ENCODE measurements at regions not wholly inside any gene's neighbourhood (a gene's known extent, or its start where the extent isn't known, plus 50 kb on each side); places are given as distances from the start of the nearest gene placed in this dataset.

DNA sequence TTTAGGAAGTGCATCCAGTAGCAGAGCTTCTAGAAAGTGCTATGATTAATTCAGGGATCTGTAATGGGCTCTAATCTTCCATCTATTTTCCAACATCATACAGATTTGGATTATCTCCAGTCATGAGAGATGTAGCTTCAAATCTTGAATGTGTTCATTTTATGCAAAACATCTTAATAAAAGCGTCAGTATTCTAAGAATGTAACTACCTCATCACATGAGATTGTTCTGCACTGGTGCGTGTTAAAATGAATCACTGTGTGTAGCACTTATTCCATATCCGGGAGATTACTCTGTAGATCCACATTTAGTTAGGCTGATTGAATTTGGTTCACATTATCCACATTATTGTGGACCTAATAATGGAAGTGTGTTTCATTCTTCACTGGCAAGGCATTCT is 344.9 kb upstream of the CHRM2 start:
- no TSS peak for BruUV-seq (replicated peaks)
- intact Hi-C loops (cut with micrococcal nuclease), result no loop called here
- Histone ChIP-seq H3K4me2 (ENCODE audit: low read length) (no peak overlapping the region), H3K4me3 (ENCODE audit: low read length) (no peak overlapping the region), H3K27ac (ENCODE audit: low read length) (no peak overlapping the region), H3K36me3 (ENCODE audit: low read depth, low read length) (no peaks in the 10 kb centered on the region), H3K9ac (ENCODE audit: low read length) (no peak overlapping the region), H2AFZ (ENCODE audit: low read length) (no peak overlapping the region), H3K9me3 (ENCODE audit: low read length) (no peaks in the 10 kb centered on the region), H3K27me3 (ENCODE audit: low read length) (no peaks in the 10 kb centered on the region), H3K4me1 (ENCODE audit: insufficient read depth, low read length) (no peaks in the 10 kb centered on the region), H4K20me1 (ENCODE audit: low read length) (no peaks in the 10 kb centered on the region), H3F3A (ENCODE audit: low read length, unreplicated experiment) (no peaks in the 10 kb centered on the region), H3K79me2 (ENCODE audit: low read length) (no peaks in the 10 kb centered on the region), H3K9me2 (replicated peaks; ENCODE audit: low read length) (no peaks in the 10 kb centered on the region)
- ChIA-PET CTCF (no interaction called here), POLR2A (ENCODE audit: unreplicated experiment) (no interaction called here)
- no peak for TF ChIP-seq EZH2 (IDR thresholded peaks at IDR 0.05; ENCODE audit: low read length, unreplicated experiment)
- TF ChIP-seq, protein P1, sequence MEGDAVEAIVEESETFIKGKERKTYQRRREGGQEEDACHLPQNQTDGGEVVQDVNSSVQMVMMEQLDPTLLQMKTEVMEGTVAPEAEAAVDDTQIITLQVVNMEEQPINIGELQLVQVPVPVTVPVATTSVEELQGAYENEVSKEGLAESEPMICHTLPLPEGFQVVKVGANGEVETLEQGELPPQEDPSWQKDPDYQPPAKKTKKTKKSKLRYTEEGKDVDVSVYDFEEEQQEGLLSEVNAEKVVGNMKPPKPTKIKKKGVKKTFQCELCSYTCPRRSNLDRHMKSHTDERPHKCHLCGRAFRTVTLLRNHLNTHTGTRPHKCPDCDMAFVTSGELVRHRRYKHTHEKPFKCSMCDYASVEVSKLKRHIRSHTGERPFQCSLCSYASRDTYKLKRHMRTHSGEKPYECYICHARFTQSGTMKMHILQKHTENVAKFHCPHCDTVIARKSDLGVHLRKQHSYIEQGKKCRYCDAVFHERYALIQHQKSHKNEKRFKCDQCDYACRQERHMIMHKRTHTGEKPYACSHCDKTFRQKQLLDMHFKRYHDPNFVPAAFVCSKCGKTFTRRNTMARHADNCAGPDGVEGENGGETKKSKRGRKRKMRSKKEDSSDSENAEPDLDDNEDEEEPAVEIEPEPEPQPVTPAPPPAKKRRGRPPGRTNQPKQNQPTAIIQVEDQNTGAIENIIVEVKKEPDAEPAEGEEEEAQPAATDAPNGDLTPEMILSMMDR (conservative IDR thresholded peaks at IDR 0.05; ENCODE audit: low read depth, low read length), result no peak
- no peak for TF ChIP-seq EZH2phosphoT487 (IDR thresholded peaks at IDR 0.05; ENCODE audit: borderline replicate concordance, low read length)
- DNase-seq (no peak), ATAC-seq (no peak)

DNA sequence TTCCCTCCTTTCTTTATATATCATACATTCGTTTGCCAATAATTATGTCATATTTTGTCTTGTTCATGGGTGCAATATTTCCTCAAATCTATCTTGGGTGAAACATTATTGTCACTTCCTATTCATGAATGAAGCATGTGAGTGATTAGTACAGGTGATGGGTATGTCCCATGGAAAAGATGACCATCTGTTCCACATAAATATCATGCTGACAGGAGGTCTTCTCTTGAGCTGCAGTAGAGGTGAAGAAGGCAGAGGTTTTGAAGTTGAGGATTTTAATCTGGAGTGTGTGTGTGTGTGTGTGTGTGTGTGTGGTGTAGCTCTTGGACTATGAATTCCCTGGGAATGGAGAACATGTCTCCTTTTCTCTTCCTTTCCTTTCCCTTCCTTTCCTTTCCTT is 350.5 kb upstream of the CHRM2 start:
- no peak overlapping the region for H3K4me2 ChIP-seq (ENCODE audit: low read length)

DNA sequence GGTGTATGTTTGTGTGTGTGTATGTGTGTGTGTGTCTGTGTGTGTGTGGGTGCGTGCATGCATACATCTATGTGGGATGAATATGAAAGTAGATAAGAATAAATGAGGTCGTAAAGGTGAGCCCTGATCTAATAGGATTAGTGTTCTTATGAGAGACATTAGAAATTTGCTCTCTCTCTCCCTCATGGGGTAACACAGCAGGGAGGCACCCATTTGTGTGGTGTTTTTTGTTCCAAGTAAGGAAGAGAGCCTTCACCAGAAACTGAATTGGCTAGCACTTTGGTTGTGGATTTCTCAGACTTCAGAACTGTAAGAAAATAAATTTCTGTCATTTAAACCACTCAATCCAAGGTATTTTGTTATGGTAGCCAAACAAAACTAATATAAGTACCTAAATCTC is 353.7 kb upstream of the CHRM2 start:
- no TSS peak for BruUV-seq (replicated peaks)
- no peak for TF ChIP-seq EZH2phosphoT487 (IDR thresholded peaks at IDR 0.05; ENCODE audit: borderline replicate concordance, low read length)
- TF ChIP-seq, protein P1 (conservative IDR thresholded peaks at IDR 0.05; ENCODE audit: low read depth, low read length), result no peak
- no peak for TF ChIP-seq EZH2 (IDR thresholded peaks at IDR 0.05; ENCODE audit: low read length, unreplicated experiment)
- no peak overlapping the region for H2AFZ ChIP-seq (ENCODE audit: low read length)
- H3K9me2 ChIP-seq (replicated peaks; ENCODE audit: low read length), result no peaks in the 10 kb centered on the region
- no peak overlapping the region for H3K27ac ChIP-seq (ENCODE audit: low read length)
- no peaks in the 10 kb centered on the region for H3K79me2 ChIP-seq (ENCODE audit: low read length)
- H3F3A ChIP-seq (ENCODE audit: low read length, unreplicated experiment), result no peaks in the 10 kb centered on the region
- H3K4me2 ChIP-seq (ENCODE audit: low read length), result no peak overlapping the region
- no peaks in the 10 kb centered on the region for H4K20me1 ChIP-seq (ENCODE audit: low read length)
- H3K27me3 ChIP-seq (ENCODE audit: low read length), result no peaks in the 10 kb centered on the region
- intact Hi-C loops (cut with micrococcal nuclease), result no loop called here
- no peak overlapping the region for H3K9ac ChIP-seq (ENCODE audit: low read length)
- H3K4me3 ChIP-seq (ENCODE audit: low read length), result no peak overlapping the region
- ChIA-PET POLR2A (ENCODE audit: unreplicated experiment) (no interaction called here), CTCF (no interaction called here)
- DNase-seq (no peak), ATAC-seq (no peak)
- H3K36me3 ChIP-seq (ENCODE audit: low read depth, low read length), result no peaks in the 10 kb centered on the region
- H3K9me3 ChIP-seq (ENCODE audit: low read length), result no peaks in the 10 kb centered on the region
- H3K4me1 ChIP-seq (ENCODE audit: insufficient read depth, low read length), result no peaks in the 10 kb centered on the region

More for the DNA sequence above, 350.5 kb upstream of the CHRM2 start:
- H3K27ac ChIP-seq (ENCODE audit: low read length), result no peak overlapping the region
- ChIA-PET POLR2A (ENCODE audit: unreplicated experiment) (no interaction called here), CTCF (no interaction called here)
- no peaks in the 10 kb centered on the region for H3K4me1 ChIP-seq (ENCODE audit: insufficient read depth, low read length)
- no peaks in the 10 kb centered on the region for H3K79me2 ChIP-seq (ENCODE audit: low read length)
- H2AFZ ChIP-seq (ENCODE audit: low read length), result no peak overlapping the region
- TF ChIP-seq EZH2phosphoT487 (IDR thresholded peaks at IDR 0.05; ENCODE audit: borderline replicate concordance, low read length) (no peak), EZH2 (IDR thresholded peaks at IDR 0.05; ENCODE audit: low read length, unreplicated experiment) (no peak)
- TF ChIP-seq, protein P1 (conservative IDR thresholded peaks at IDR 0.05; ENCODE audit: low read depth, low read length), result no peak
- H3K9ac ChIP-seq (ENCODE audit: low read length), result no peak overlapping the region
- intact Hi-C loops (cut with micrococcal nuclease), result no loop called here
- DNase-seq (no peak), ATAC-seq (no peak)
- no peak overlapping the region for H3K4me3 ChIP-seq (ENCODE audit: low read length)
- no peaks in the 10 kb centered on the region for H3F3A ChIP-seq (ENCODE audit: low read length, unreplicated experiment)
- H3K9me2 ChIP-seq (replicated peaks; ENCODE audit: low read length), result no peaks in the 10 kb centered on the region
- no peaks in the 10 kb centered on the region for H3K27me3 ChIP-seq (ENCODE audit: low read length)
- no peaks in the 10 kb centered on the region for H3K9me3 ChIP-seq (ENCODE audit: low read length)
- H4K20me1 ChIP-seq (ENCODE audit: low read length), result no peaks in the 10 kb centered on the region
- H3K36me3 ChIP-seq (ENCODE audit: low read depth, low read length), result no peaks in the 10 kb centered on the region
- BruUV-seq (replicated peaks), result no TSS peak
